ENCODE measurements at regions not wholly inside any gene's neighbourhood (a gene's known extent, or its start where the extent isn't known, plus 50 kb on each side); places are given as distances from the start of the nearest gene placed in this dataset.

GRCh38 chr22:47600791-47601625, 838.6 kb downstream of the TBC1D22A start:
- DNase-seq (ENCODE audit: low spot score), result no peak

GRCh38 chr22:47600281-47600680, 837.8 kb downstream of the TBC1D22A start:
- no peak for DNase-seq (ENCODE audit: low spot score)

GRCh38 chr22:47599753-47600152, 837.3 kb downstream of the TBC1D22A start:
- DNase-seq (ENCODE audit: low spot score), result no peak

GRCh38 chr22:47598864-47599263, 836.4 kb downstream of the TBC1D22A start:
- DNase-seq (ENCODE audit: low spot score), result no peak

- no peak for DNase-seq (ENCODE audit: low spot score)
Observed at GRCh38 chr22:47597041-47597440, 834.6 kb downstream of the TBC1D22A start.

GRCh38 chr22:47596176-47596690, 833.8 kb downstream of the TBC1D22A start:
- no peak for DNase-seq (ENCODE audit: low spot score)

GRCh38 chr22:47594836-47595521, 832.5 kb downstream of the TBC1D22A start:
- no peak for DNase-seq (ENCODE audit: low spot score)

GRCh38 chr22:47593911-47594311, 831.5 kb downstream of the TBC1D22A start:
- DNase-seq (ENCODE audit: low spot score), result no peak

GRCh38 chr22:47593291-47593690, 830.8 kb downstream of the TBC1D22A start:
- DNase-seq (ENCODE audit: low spot score), result no peak

GRCh38 chr22:47592791-47593190, 830.3 kb downstream of the TBC1D22A start:
- no peak for DNase-seq (ENCODE audit: low spot score)

- no peak for DNase-seq (ENCODE audit: low spot score)
Observed at GRCh38 chr22:47591709-47592108, 829.3 kb downstream of the TBC1D22A start.

GRCh38 chr22:47591016-47591415, 828.6 kb downstream of the TBC1D22A start:
- DNase-seq (ENCODE audit: low spot score), result no peak

GRCh38 chr22:47589271-47590250, 827.1 kb downstream of the TBC1D22A start:
- no peak for DNase-seq (ENCODE audit: low spot score)

- DNase-seq (ENCODE audit: low spot score), result no peak
Observed at GRCh38 chr22:47588578-47588960, 826.1 kb downstream of the TBC1D22A start.

GRCh38 chr22:47587861-47588577, 825.6 kb downstream of the TBC1D22A start:
- no peak for DNase-seq (ENCODE audit: low spot score)

- no peak for DNase-seq (ENCODE audit: low spot score)
Observed at GRCh38 chr22:47587361-47587760, 824.9 kb downstream of the TBC1D22A start.

- DNase-seq (ENCODE audit: low spot score), result no peak
Observed at GRCh38 chr22:47586946-47587345, 824.5 kb downstream of the TBC1D22A start.

GRCh38 chr22:47586038-47586437, 823.6 kb downstream of the TBC1D22A start:
- DNase-seq (ENCODE audit: low spot score), result no peak

GRCh38 chr22:47583959-47584562, 821.6 kb downstream of the TBC1D22A start:
- DNase-seq (ENCODE audit: low spot score), result no peak

- no peak for DNase-seq (ENCODE audit: low spot score)
Observed at GRCh38 chr22:47582067-47582466, 819.6 kb downstream of the TBC1D22A start.

GRCh38 chr22:47580121-47580520, 817.7 kb downstream of the TBC1D22A start:
- DNase-seq (ENCODE audit: low spot score), result no peak

All from umbilical cord (tissue), 1 donor.